Endothelial cell of umbilical vein (primary cell): ENCODE measurements at regions not wholly inside any gene's neighbourhood (a gene's known extent, or its start where the extent isn't known, plus 50 kb on each side); places are given as distances from the start of the nearest gene placed in this dataset.

Experiments
- MYC ChIP-seq: IDR thresholded peaks from one replicate; pipeline ENCODE4 v1.6.1; 2011; ENCODE audit warnings: mild to moderate bottlenecking, low read depth, low read length
- POLR2A ChIP-seq: IDR thresholded peaks from 2 replicates; pipeline ENCODE4 v1.6.1; 2012; ENCODE audit warnings: low read depth, mild to moderate bottlenecking, control low read depth, low read length
- TF ChIP-seq, protein P1 (sequence below), 2 donors: IDR thresholded peaks; 1 replicate in 1 of 2; 2 replicates in 1 of 2; pipeline ENCODE4 v1.5.1; 2011; ENCODE audit warnings: low read length in 2 of 2, mild to moderate bottlenecking in 2 of 2, moderate library complexity in 2 of 2, control low read depth in 1 of 2, inconsistent platforms in 1 of 2, low read depth in 1 of 2; ENCODE audit not compliant: insufficient read depth in 1 of 2; ENCODE audit errors: extremely low read depth in 1 of 2
- TF ChIP-seq, protein P2 (sequence below): IDR thresholded peaks from 2 replicates; pipeline ENCODE4 v1.6.1; 2011; ENCODE audit not compliant: insufficient read depth, insufficient read length

DNA sequence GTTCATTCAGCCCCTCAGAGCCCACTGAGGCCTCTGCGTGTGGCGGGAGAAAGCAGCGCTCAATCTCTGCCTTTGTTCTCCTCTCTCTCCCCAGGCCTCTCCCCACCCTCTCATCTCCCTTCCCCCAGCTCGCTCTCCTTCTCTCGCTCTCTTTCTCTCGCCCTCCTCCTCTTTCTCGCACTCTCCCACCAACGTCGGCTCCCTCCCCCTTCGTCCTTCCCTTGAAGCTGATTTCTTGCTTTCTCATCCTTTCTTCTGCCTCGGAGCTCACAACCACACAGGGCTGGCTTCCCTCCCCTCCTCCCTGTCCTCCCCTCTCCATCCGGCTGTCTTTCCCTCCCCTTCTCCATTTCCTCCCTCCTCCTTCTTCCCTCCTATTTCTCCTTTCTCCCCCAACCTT lies 96.4 kb downstream of the LRRC74A start:
- TF ChIP-seq, protein P1, sequence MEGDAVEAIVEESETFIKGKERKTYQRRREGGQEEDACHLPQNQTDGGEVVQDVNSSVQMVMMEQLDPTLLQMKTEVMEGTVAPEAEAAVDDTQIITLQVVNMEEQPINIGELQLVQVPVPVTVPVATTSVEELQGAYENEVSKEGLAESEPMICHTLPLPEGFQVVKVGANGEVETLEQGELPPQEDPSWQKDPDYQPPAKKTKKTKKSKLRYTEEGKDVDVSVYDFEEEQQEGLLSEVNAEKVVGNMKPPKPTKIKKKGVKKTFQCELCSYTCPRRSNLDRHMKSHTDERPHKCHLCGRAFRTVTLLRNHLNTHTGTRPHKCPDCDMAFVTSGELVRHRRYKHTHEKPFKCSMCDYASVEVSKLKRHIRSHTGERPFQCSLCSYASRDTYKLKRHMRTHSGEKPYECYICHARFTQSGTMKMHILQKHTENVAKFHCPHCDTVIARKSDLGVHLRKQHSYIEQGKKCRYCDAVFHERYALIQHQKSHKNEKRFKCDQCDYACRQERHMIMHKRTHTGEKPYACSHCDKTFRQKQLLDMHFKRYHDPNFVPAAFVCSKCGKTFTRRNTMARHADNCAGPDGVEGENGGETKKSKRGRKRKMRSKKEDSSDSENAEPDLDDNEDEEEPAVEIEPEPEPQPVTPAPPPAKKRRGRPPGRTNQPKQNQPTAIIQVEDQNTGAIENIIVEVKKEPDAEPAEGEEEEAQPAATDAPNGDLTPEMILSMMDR (IDR thresholded peaks at IDR 0.05; ENCODE audit: extremely low read depth in 1 of 2, insufficient read depth in 1 of 2, low read depth in 1 of 2, low read length in 2 of 2) = no peak
- TF ChIP-seq POLR2A (no peak), MYC (no peak)
- TF ChIP-seq, protein P2, sequence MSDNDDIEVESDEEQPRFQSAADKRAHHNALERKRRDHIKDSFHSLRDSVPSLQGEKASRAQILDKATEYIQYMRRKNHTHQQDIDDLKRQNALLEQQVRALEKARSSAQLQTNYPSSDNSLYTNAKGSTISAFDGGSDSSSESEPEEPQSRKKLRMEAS = no peak
